BJ (cell line): ENCODE measurements at regions not wholly inside any gene's neighbourhood (a gene's known extent, or its start where the extent isn't known, plus 50 kb on each side); places are given as distances from the start of the nearest gene placed in this dataset.
A peak's percentile ranks its signal among the peaks of the same experiment; 100 is the strongest.

Experiments
- CTCF ChIA-PET: fragments of 350-600 bp; formaldehyde crosslinking; extraction: SDS; loops from one replicate; lab custom pipeline; 2021; ENCODE audit warnings: antibody characterized with exemption, inconsistent platforms; lab: Yijun Ruan, JAX
- POLR2A ChIA-PET: fragments of 300-600 bp; sonication (Branson Sonifier 250); formaldehyde crosslinking; extraction: SDS; loops from one replicate; lab custom pipeline; 2021; ENCODE audit warnings: antibody characterized with exemption; lab: Charles Lee
- DNase-seq: peaks from one replicate; pipeline ENCODE4 v3.0.0-alpha.2; 2011; ENCODE audit warnings: low read depth
- H3K27me3 ChIP-seq: 2 replicates; pipeline ENCODE4 v1.6.0; 2011; ENCODE audit warnings: low read length; ENCODE audit not compliant: control insufficient read depth, insufficient read depth
- H3K36me3 ChIP-seq: 2 replicates; pipeline ENCODE4 v1.5.1; 2011; ENCODE audit warnings: low read length; ENCODE audit not compliant: control insufficient read depth, insufficient read depth
- H3K4me3 ChIP-seq: 2 replicates; pipeline ENCODE4 v1.5.1; 2011; ENCODE audit warnings: low read depth, mild to moderate bottlenecking, control low read depth, low read length
- CTCF ChIP-seq: IDR thresholded peaks from 2 replicates; pipeline ENCODE4 v1.5.1; 2011; ENCODE audit warnings: low read depth, mild to moderate bottlenecking, control low read depth, inconsistent platforms, low read length, moderate library complexity; ENCODE audit not compliant: insufficient read depth

GRCh38 chr2:161052214-161052613 is 108.0 kb upstream of the TANK start:
- CTCF ChIA-PET, result interaction anchor here (0.6 to 1.8 kb wide), 2 partner anchors 11 to 45 kb away, joined by 4 to 7 read pairs; no protein-coding TSS in a partner anchor
- POLR2A ChIA-PET, result no interaction called here
- TF ChIP-seq CTCF, result no peak
- peaks cover 1% of the 10 kb centered on the region; the same call in 1 of the 2 replicates for H3K27me3 ChIP-seq
- no peak overlapping the region for H3K4me3 ChIP-seq
- no peaks in the 10 kb centered on the region for H3K36me3 ChIP-seq
- no peak for DNase-seq

GRCh38 chr2:161055289-161055688 is 104.9 kb upstream of the TANK start:
- Histone ChIP-seq H3K36me3 (no peaks in the 10 kb centered on the region), H3K4me3 (no peak overlapping the region), H3K27me3 (peaks cover under 1% of the 10 kb centered on the region; the same call in 1 of the 2 replicates)
- ChIA-PET CTCF (interaction anchor here (1.3 to 1.8 kb wide), 3 partner anchors 9 to 13 kb away, joined by 3 to 16 read pairs (median 4); no protein-coding TSS in a partner anchor), POLR2A (no interaction called here)
- no peak for TF ChIP-seq CTCF
- DNase-seq, result no peak

GRCh38 chr2:161059388-161059787 is 100.8 kb upstream of the TANK start:
- DNase-seq, result no peak
- no peaks in the 10 kb centered on the region for H3K27me3 ChIP-seq
- ChIA-PET POLR2A (no interaction called here), CTCF (interaction anchor here (0.8 to 1.0 kb wide), 2 partner anchors 26 to 768 kb away, joined by 3 read pairs; no protein-coding TSS in a partner anchor)
- H3K4me3 ChIP-seq, result no peak overlapping the region
- TF ChIP-seq CTCF, result no peak
- no peaks in the 10 kb centered on the region for H3K36me3 ChIP-seq

- Histone ChIP-seq H3K4me3 (no peak overlapping the region), H3K27me3 (no peaks in the 10 kb centered on the region), H3K36me3 (no peaks in the 10 kb centered on the region)
- no peak for TF ChIP-seq CTCF
- ChIA-PET CTCF (interaction anchor here (0.6 to 2.7 kb wide), 7 partner anchors 9 to 810 kb away, joined by 3 to 7 read pairs (median 4); no protein-coding TSS in a partner anchor), POLR2A (interaction anchor here (0.7 kb wide), 1 partner anchor 40 kb away, joined by 19 read pairs; no protein-coding TSS in a partner anchor)
- no peak for DNase-seq
These were observed 98.4 kb upstream of the TANK start for GRCh38 chr2:161061786-161062185.

GRCh38 chr2:161063157-161063945 is 96.9 kb upstream of the TANK start:
- no peaks in the 10 kb centered on the region for H3K36me3 ChIP-seq
- H3K4me3 ChIP-seq, result no peak overlapping the region
- H3K27me3 ChIP-seq, result no peaks in the 10 kb centered on the region
- peak; percentile 87 for TF ChIP-seq CTCF
- POLR2A ChIA-PET, result no interaction called here
- CTCF ChIA-PET, result interaction anchor here (0.6 to 2.7 kb wide), 52 partner anchors 8 to 1443 kb away, joined by 3 to 26 read pairs (median 4); no protein-coding TSS in a partner anchor
- peak; percentile 34 for DNase-seq
